ENCODE measurements at regions not wholly inside any gene's neighbourhood (a gene's known extent, or its start where the extent isn't known, plus 50 kb on each side); places are given as distances from the start of the nearest gene placed in this dataset.

DNA sequence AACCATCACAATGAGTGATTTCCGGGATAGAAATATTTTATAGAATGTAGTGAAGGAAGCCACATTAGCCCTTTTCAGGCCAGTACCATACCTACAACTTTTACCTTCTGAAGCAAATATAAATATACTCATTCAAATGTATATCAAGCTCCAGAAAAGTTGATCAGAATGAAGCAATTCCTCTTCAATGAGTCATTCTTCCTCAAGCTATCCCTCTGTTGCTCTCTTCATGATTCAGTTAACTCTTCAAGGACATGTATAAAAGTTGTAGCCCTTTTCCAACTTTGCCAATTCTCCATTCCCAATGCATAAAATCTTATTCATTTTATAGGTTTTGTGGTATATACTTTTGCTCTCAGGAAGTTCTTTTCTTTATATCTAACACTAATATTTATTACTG is 242.1 kb upstream of the RGPD4 start:
- H3K9me3 ChIP-seq, result no peaks in the 10 kb centered on the region
- no peaks in the 10 kb centered on the region for H3K36me3 ChIP-seq
- no peak overlapping the region for H3K27ac ChIP-seq (replicated peaks in 1 of 4)
- no peak for TF ChIP-seq POLR2AphosphoS5 (IDR thresholded peaks at IDR 0.05)
- TF ChIP-seq CTCF (IDR thresholded peaks at IDR 0.05), result no peak
- TF ChIP-seq EP300 (IDR thresholded peaks at IDR 0.05), result no peak
- no peak for TF ChIP-seq POLR2A (IDR thresholded peaks at IDR 0.05; ENCODE audit: low read depth)
- H3K4me3 ChIP-seq, result no peak overlapping the region
- no peak for DNase-seq (ENCODE audit: extremely low spot score)
- intact Hi-C loops (cut with DNase I), result no loop called here
- 92% methylated on average over 1 of the region's 1 CpG for WGBS
- peaks cover 0 to 4% (median 0%) of the 10 kb centered on the region in 4 donors for H3K27me3 ChIP-seq
- no peaks in the 10 kb centered on the region for H3K4me1 ChIP-seq

DNA sequence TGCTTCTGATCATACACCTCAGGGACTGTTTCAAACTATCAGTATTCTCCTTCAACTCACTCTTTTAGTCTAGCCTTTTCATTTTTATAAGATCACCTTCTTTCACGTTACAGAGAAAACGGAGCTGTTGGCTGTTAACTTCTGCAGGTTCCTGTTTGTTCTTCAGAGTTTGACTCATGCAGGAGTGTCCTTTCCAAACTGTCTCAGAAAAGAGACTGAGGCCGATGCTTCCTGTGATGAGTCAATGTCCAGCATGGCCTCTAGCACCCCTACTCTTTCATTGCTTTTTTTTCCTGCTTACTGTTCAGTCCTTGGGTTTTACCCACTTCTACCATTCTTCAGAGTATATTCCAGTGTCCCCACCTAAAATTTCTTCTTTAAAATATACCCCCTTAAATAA is 240.8 kb upstream of the RGPD4 start:
- Histone ChIP-seq H3K36me3 (no peaks in the 10 kb centered on the region), H3K27me3 (peaks cover 0 to 4% (median 0%) of the 10 kb centered on the region in 4 donors), H3K27ac (replicated peaks in 1 of 4) (no peak overlapping the region), H3K4me3 (no peak overlapping the region), H3K4me1 (no peaks in the 10 kb centered on the region), H3K9me3 (no peaks in the 10 kb centered on the region)
- WGBS, result 82% methylated on average over 3 of the region's 3 CpGs
- intact Hi-C loops (cut with DNase I), result no loop called here
- no peak for DNase-seq (ENCODE audit: extremely low spot score)
- TF ChIP-seq POLR2AphosphoS5 (IDR thresholded peaks at IDR 0.05) (no peak), POLR2A (IDR thresholded peaks at IDR 0.05; ENCODE audit: low read depth) (no peak), CTCF (IDR thresholded peaks at IDR 0.05) (no peak), EP300 (IDR thresholded peaks at IDR 0.05) (no peak)

DNA sequence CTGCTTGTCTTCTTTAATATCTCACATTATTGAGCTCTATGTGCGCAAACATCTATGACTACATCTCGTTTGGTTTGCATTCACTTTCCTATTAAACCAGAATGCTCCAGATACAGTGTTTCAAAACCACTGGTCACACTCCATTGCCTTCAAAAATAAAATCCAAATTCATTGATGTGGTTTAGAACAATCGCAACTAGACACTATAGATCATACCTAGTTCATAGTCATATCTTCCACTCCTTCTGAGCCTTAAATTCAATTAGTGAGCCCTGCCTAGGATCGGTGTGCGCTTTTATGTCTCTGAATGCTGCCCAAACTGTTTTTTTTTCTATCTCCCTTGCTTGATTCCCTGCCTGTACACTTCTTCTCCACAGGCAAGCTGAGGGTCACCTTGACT is 238.5 kb upstream of the RGPD4 start:
- no peaks in the 10 kb centered on the region for H3K36me3 ChIP-seq
- peaks cover 0 to 4% (median 0%) of the 10 kb centered on the region in 4 donors for H3K27me3 ChIP-seq
- H3K9me3 ChIP-seq, result no peaks in the 10 kb centered on the region
- H3K4me1 ChIP-seq, result no peaks in the 10 kb centered on the region
- no peak for DNase-seq (ENCODE audit: extremely low spot score)
- no peak overlapping the region for H3K27ac ChIP-seq (replicated peaks in 1 of 4)
- no peak overlapping the region for H3K4me3 ChIP-seq
- TF ChIP-seq CTCF (IDR thresholded peaks at IDR 0.05) (no peak), POLR2A (IDR thresholded peaks at IDR 0.05; ENCODE audit: low read depth) (no peak), EP300 (IDR thresholded peaks at IDR 0.05) (no peak), POLR2AphosphoS5 (IDR thresholded peaks at IDR 0.05) (no peak)
- 92% methylated on average over 5 of the region's 5 CpGs for WGBS
- intact Hi-C loops (cut with DNase I), result no loop called here

DNA sequence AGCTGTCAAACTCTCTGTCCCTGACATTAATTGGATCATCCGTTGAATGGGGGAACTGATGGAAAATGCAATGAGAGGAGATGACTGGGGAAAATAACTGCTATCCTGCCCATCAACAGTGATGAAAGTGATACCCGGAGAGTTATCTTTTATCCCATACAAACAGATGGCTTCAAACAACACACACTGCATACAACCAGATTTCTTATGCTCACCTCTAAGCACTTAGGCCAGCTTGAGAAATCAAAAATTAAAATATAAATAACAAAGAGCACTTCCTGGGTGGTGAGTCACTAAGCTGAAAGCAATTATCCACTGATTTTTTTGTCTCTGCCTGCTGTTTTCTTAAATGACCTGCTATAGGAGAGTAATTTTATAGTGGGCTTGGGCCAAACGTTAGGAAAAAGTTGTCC is 237.6 kb upstream of the RGPD4 start:
- DNase-seq (ENCODE audit: extremely low spot score), result no peak
- no peak for TF ChIP-seq POLR2A (IDR thresholded peaks at IDR 0.05; ENCODE audit: low read depth)
- TF ChIP-seq EP300 (IDR thresholded peaks at IDR 0.05), result no peak
- TF ChIP-seq POLR2AphosphoS5 (IDR thresholded peaks at IDR 0.05), result no peak
- Histone ChIP-seq H3K27ac (replicated peaks in 1 of 4) (no peak overlapping the region), H3K4me1 (no peaks in the 10 kb centered on the region), H3K4me3 (no peak overlapping the region), H3K36me3 (no peaks in the 10 kb centered on the region), H3K9me3 (no peaks in the 10 kb centered on the region), H3K27me3 (peaks cover 0 to 4% (median 0%) of the 10 kb centered on the region in 4 donors)
- intact Hi-C loops (cut with DNase I), result no loop called here
- WGBS, result 53% methylated on average over 3 of the region's 3 CpGs

DNA sequence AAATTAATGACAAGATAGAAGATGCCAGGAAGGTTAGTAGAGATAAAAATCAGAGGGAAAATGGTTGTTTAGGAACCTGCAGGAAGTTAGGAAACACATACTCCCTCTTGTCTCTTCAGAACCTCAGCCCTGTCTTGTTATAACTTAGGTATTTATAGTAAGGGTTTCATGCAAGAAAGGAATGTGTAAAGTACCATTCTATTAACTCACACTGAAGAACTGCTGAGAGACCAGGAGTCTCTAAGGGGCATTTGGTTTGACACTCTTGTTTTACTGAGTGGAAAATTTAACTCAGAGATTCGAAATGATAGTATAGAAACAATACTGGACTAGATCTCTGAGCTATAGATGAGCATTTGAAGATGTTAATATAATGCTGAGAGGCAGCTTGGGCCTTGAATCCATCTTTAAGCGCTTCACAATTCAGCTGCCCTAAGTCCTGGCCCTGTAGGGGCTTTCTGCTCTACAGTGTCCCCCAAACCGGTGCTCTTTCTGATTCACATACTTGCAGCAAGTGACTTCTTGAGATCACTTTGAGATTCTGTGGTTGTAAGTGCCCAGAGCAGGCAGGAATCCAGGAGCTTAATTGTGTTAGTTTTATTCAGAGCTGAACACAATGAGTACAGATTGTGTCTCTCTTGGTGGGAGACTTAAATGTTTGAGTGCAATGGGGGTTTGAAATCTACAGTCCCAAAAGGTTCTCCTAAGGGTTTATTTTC is 235.0 kb upstream of the RGPD4 start:
- no peak for TF ChIP-seq CTCF (IDR thresholded peaks at IDR 0.05)
- no peak for TF ChIP-seq POLR2AphosphoS5 (IDR thresholded peaks at IDR 0.05)
- no peak for TF ChIP-seq POLR2A (IDR thresholded peaks at IDR 0.05; ENCODE audit: low read depth)
- Histone ChIP-seq H3K4me3 (no peak overlapping the region), H3K27ac (replicated peaks in 1 of 4) (no peak overlapping the region), H3K36me3 (no peaks in the 10 kb centered on the region), H3K4me1 (no peaks in the 10 kb centered on the region), H3K27me3 (peaks cover 0 to 8% (median 0%) of the 10 kb centered on the region in 4 donors), H3K9me3 (no peaks in the 10 kb centered on the region)
- 70% methylated on average over 2 of the region's 3 CpGs for WGBS
- no peak for DNase-seq (ENCODE audit: extremely low spot score)
- intact Hi-C loops (cut with DNase I), result no loop called here

Data from esophagus muscularis mucosa (tissue), 4 donors.